Thoracic aorta (tissue), 2 donors: ENCODE measurements at regions not wholly inside any gene's neighbourhood (a gene's known extent, or its start where the extent isn't known, plus 50 kb on each side); places are given as distances from the start of the nearest gene placed in this dataset.

Experiments used
- ATAC-seq: fragments of 150-250 bp; one replicate; pipeline ENCODE4 v1.8.0; 2017; ENCODE audit warnings: low read depth; ENCODE audit not compliant: insufficient number of reproducible peaks, low FRiP score
- DNase-seq: peaks from one replicate; pipeline ENCODE4 v3.0.0-alpha.2; 2020; ENCODE audit warnings: low spot score
- H3K27ac ChIP-seq, 2 donors: fragments of 200-600 bp; sonication (generic); 1 replicate in 1 of 2; 2 replicates in 1 of 2; pipeline ENCODE4 v1.5.1; 2016; ENCODE audit warnings: mild to moderate bottlenecking in 2 of 2, moderate library complexity in 2 of 2
- H3K27me3 ChIP-seq: fragments of 200-600 bp; sonication (generic); replicated peaks from 2 replicates; pipeline ENCODE4 v1.6.0; 2016; ENCODE audit warnings: mild to moderate bottlenecking; ENCODE audit not compliant: insufficient read depth
- H3K36me3 ChIP-seq: fragments of 200-600 bp; sonication (generic); one replicate; pipeline ENCODE4 v1.5.1; 2016
- H3K4me1 ChIP-seq, 2 donors: fragments of 200-600 bp; sonication (generic); 1 replicate in 1 of 2; 2 replicates in 1 of 2; pipeline versions ENCODE4 v1.5.1 to v1.6.0; 2016; ENCODE audit warnings: low read depth in 2 of 2, mild to moderate bottlenecking in 1 of 2; ENCODE audit not compliant: control insufficient read depth in 1 of 2
- H3K4me3 ChIP-seq: fragments of 200-600 bp; sonication (generic); 2 replicates; pipeline ENCODE4 v1.5.1; 2016; ENCODE audit warnings: mild to moderate bottlenecking
- H3K9me3 ChIP-seq: fragments of 200-600 bp; sonication (generic); 2 replicates; pipeline ENCODE4 v1.5.1; 2016
- TF ChIP-seq, protein P1 (sequence below): fragments of 200-600 bp; sonication (generic); IDR thresholded peaks from one replicate; pipeline ENCODE4 v1.5.1; 2019; ENCODE audit warnings: antibody characterized with exemption

DNA sequence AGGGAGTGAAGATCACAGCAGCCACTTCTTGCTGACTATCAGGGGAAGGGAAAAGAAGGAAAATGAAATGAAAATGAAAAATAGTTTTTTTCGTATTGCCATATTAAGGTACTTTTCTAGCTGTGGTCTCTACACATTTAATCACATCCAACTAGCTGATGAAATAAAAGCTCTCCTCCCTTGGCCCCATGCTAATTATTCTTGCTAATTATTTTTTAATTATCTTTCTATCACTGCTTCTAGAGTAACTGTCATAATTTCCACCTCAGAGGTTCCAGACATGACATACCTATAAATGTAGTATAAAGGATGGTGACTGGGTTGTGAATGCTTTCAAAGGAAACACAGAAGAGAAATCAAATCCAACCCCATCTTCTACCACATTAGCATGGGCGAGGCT is 334.1 kb upstream of the MAN1A1 start:
- H3K4me3 ChIP-seq, result no peak overlapping the region
- no peak overlapping the region for H3K27ac ChIP-seq
- no peaks in the 10 kb centered on the region for H3K27me3 ChIP-seq
- H3K36me3 ChIP-seq, result no peaks in the 10 kb centered on the region
- ATAC-seq (no peak), DNase-seq (no peak)
- TF ChIP-seq, protein P1, sequence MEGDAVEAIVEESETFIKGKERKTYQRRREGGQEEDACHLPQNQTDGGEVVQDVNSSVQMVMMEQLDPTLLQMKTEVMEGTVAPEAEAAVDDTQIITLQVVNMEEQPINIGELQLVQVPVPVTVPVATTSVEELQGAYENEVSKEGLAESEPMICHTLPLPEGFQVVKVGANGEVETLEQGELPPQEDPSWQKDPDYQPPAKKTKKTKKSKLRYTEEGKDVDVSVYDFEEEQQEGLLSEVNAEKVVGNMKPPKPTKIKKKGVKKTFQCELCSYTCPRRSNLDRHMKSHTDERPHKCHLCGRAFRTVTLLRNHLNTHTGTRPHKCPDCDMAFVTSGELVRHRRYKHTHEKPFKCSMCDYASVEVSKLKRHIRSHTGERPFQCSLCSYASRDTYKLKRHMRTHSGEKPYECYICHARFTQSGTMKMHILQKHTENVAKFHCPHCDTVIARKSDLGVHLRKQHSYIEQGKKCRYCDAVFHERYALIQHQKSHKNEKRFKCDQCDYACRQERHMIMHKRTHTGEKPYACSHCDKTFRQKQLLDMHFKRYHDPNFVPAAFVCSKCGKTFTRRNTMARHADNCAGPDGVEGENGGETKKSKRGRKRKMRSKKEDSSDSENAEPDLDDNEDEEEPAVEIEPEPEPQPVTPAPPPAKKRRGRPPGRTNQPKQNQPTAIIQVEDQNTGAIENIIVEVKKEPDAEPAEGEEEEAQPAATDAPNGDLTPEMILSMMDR, result no peak
- no peaks in the 10 kb centered on the region for H3K4me1 ChIP-seq
- no peaks in the 10 kb centered on the region for H3K9me3 ChIP-seq

DNA sequence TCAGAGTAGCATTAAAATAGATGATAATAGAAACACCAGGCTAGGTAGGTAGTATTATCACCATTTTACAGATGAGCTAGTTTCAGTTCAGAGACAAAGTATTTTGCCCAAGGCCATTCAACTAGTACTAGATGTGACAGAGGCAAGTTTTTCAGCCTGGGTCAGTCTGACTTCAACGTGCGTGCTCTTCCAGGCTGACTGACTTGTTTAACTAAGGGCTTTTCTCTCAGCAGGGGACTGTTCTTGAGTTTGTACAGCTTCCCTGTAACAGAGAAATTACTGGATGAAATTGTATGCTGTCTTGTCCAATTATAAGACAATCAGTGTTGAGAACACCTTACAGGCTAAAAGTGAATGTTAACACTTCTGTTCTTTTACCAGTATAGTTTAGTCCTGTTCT is 333.5 kb upstream of the MAN1A1 start:
- DNase-seq (no peak), ATAC-seq (no peak)
- Histone ChIP-seq H3K4me1 (no peaks in the 10 kb centered on the region), H3K27ac (no peak overlapping the region), H3K4me3 (no peak overlapping the region), H3K27me3 (no peaks in the 10 kb centered on the region), H3K9me3 (no peaks in the 10 kb centered on the region), H3K36me3 (no peaks in the 10 kb centered on the region)
- TF ChIP-seq, protein P1, result no peak

DNA sequence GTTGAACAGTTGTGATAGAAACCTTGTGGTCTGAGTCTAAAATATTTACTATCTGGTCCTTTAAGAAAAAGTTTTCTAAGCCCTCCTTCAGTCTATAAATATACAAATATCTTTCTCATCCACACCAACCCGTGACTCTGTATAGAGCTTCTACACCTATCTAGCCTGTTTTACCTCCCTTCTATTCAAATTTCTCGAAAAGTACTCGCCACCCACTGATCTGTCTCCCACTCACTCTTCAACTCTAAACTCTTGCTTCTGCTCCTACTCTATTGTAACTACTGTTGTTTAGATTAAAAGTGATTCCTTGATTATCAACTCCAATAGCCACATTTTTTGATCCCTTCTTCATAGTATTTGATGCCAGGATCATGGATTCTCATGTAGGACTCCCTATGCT is 329.4 kb upstream of the MAN1A1 start:
- ATAC-seq (no peak), DNase-seq (no peak)

GRCh38 chr6:119677384-119677783 is 327.8 kb upstream of the MAN1A1 start:
- Histone ChIP-seq H3K27ac (no peak overlapping the region), H3K4me1 (no peaks in the 10 kb centered on the region), H3K27me3 (no peaks in the 10 kb centered on the region), H3K36me3 (no peaks in the 10 kb centered on the region), H3K4me3 (no peak overlapping the region), H3K9me3 (no peaks in the 10 kb centered on the region)
- no peak for DNase-seq
- TF ChIP-seq, protein P1, result no peak
- ATAC-seq, result no peak

More for the DNA sequence above, 329.4 kb upstream of the MAN1A1 start:
- no peak overlapping the region for H3K4me3 ChIP-seq
- H3K36me3 ChIP-seq, result no peaks in the 10 kb centered on the region
- TF ChIP-seq, protein P1, result no peak
- no peaks in the 10 kb centered on the region for H3K4me1 ChIP-seq
- H3K9me3 ChIP-seq, result no peaks in the 10 kb centered on the region
- no peak overlapping the region for H3K27ac ChIP-seq
- H3K27me3 ChIP-seq, result no peaks in the 10 kb centered on the region

GRCh38 chr6:119676961-119677360 is 327.4 kb upstream of the MAN1A1 start:
- Histone ChIP-seq H3K4me1 (no peaks in the 10 kb centered on the region), H3K4me3 (no peak overlapping the region), H3K27ac (no peak overlapping the region), H3K9me3 (no peaks in the 10 kb centered on the region), H3K36me3 (no peaks in the 10 kb centered on the region), H3K27me3 (no peaks in the 10 kb centered on the region)
- ATAC-seq (no peak), DNase-seq (no peak)
- TF ChIP-seq, protein P1, result no peak
